Colonic mucosa (tissue), 4 donors: ENCODE measurements at regions not wholly inside any gene's neighbourhood (a gene's known extent, or its start where the extent isn't known, plus 50 kb on each side); places are given as distances from the start of the nearest gene placed in this dataset.

Experiments
- DNase-seq: peaks from one replicate; pipeline ENCODE4 v3.0.0-alpha.2; 2020
- H3K27ac ChIP-seq: fragments of 200-600 bp; one replicate; pipeline ENCODE4 v1.8.0; 2021
- H3K27me3 ChIP-seq: fragments of 200-600 bp; one replicate; pipeline ENCODE4 v1.8.0; 2021
- H3K36me3 ChIP-seq: fragments of 200-600 bp; one replicate; pipeline ENCODE4 v1.8.0; 2021
- H3K4me1 ChIP-seq: fragments of 200-600 bp; one replicate; pipeline ENCODE4 v1.8.0; 2021; ENCODE audit warnings: mild to moderate bottlenecking
- H3K4me3 ChIP-seq: fragments of 200-600 bp; one replicate; pipeline ENCODE4 v1.8.0; 2021
- H3K9ac ChIP-seq, 2 donors: one replicate each; pipeline ENCODE4 v1.7.0; 2013; ENCODE audit warnings: control low read depth in 2 of 2, low read depth in 2 of 2, low read length in 2 of 2
- H3K9me3 ChIP-seq: fragments of 200-600 bp; one replicate; pipeline ENCODE4 v1.8.0; 2021
- CTCF ChIP-seq: fragments of 200-600 bp; IDR thresholded peaks from one replicate; pipeline ENCODE4 v1.8.0; 2022; ENCODE audit warnings: antibody characterized with exemption, mild to moderate bottlenecking
- intact Hi-C: fragments of 100-400 bp; cut with DNase I; formaldehyde crosslinking; loops from one replicate; pipeline ENCODE4 v1.14.1; 2022
- donor health status: healthy.
- donor health status: DM: no; HTN: no; CAD: no.
- donor health status: DM: no; HTN: no; CAD: no.

- no peaks in the 10 kb centered on the region for H3K36me3 ChIP-seq
- intact Hi-C loops = no loop called here
- TF ChIP-seq CTCF = no peak
- H3K9ac ChIP-seq = no peak overlapping the region
- no peak overlapping the region for H3K4me3 ChIP-seq
- H3K4me1 ChIP-seq = no peaks in the 10 kb centered on the region
- H3K27me3 ChIP-seq = no peaks in the 10 kb centered on the region
- H3K27ac ChIP-seq = no peak overlapping the region
- no peak for DNase-seq
- no peaks in the 10 kb centered on the region for H3K9me3 ChIP-seq
These were observed 107.6 kb upstream of the FAM3C start for GRCh38 chr7:121503730-121504129.

- intact Hi-C loops = no loop called here
- Histone ChIP-seq H3K9me3 (no peaks in the 10 kb centered on the region), H3K27me3 (no peaks in the 10 kb centered on the region), H3K36me3 (no peaks in the 10 kb centered on the region), H3K27ac (no peak overlapping the region), H3K4me1 (no peaks in the 10 kb centered on the region), H3K4me3 (no peak overlapping the region), H3K9ac (no peak overlapping the region)
- no peak for TF ChIP-seq CTCF
- no peak for DNase-seq
These were observed 106.9 kb upstream of the FAM3C start for GRCh38 chr7:121503039-121503438.

GRCh38 chr7:121501566-121501965 lies 105.5 kb upstream of the FAM3C start:
- intact Hi-C loops = no loop called here
- no peaks in the 10 kb centered on the region for H3K36me3 ChIP-seq
- no peaks in the 10 kb centered on the region for H3K9me3 ChIP-seq
- H3K4me3 ChIP-seq = no peak overlapping the region
- H3K27me3 ChIP-seq = no peaks in the 10 kb centered on the region
- H3K27ac ChIP-seq = no peak overlapping the region
- no peak overlapping the region for H3K9ac ChIP-seq
- no peaks in the 10 kb centered on the region for H3K4me1 ChIP-seq
- DNase-seq = no peak
- no peak for TF ChIP-seq CTCF

GRCh38 chr7:121500360-121501058 lies 104.4 kb upstream of the FAM3C start:
- H3K9me3 ChIP-seq = no peaks in the 10 kb centered on the region
- no peak overlapping the region for H3K4me3 ChIP-seq
- H3K4me1 ChIP-seq = no peaks in the 10 kb centered on the region
- H3K36me3 ChIP-seq = no peaks in the 10 kb centered on the region
- DNase-seq = no peak
- H3K27me3 ChIP-seq = no peaks in the 10 kb centered on the region
- intact Hi-C loops = no loop called here
- no peak for TF ChIP-seq CTCF
- H3K27ac ChIP-seq = no peak overlapping the region
- no peak overlapping the region for H3K9ac ChIP-seq

GRCh38 chr7:121499624-121500023 lies 103.5 kb upstream of the FAM3C start:
- DNase-seq = no peak
- H3K36me3 ChIP-seq = no peaks in the 10 kb centered on the region
- no peaks in the 10 kb centered on the region for H3K4me1 ChIP-seq
- H3K9me3 ChIP-seq = no peaks in the 10 kb centered on the region
- H3K4me3 ChIP-seq = no peak overlapping the region
- H3K27ac ChIP-seq = no peak overlapping the region
- H3K9ac ChIP-seq = no peak overlapping the region
- intact Hi-C loops = no loop called here
- TF ChIP-seq CTCF = no peak
- no peaks in the 10 kb centered on the region for H3K27me3 ChIP-seq
